Activated naive CD8-positive, alpha-beta T cell treated with anti-CD3 and anti-CD28 coated beads, Interleukin-2, amount 10 ng/mL, durations not matched to agents 7 days and 5 days (primary cell): ENCODE measurements at regions not wholly inside any gene's neighbourhood (a gene's known extent, or its start where the extent isn't known, plus 50 kb on each side); places are given as distances from the start of the nearest gene placed in this dataset.

Experiments used
- ATAC-seq: fragments of 150-1000 bp; cut with Tn5 transposase; one replicate; pipeline ENCODE4 v1.10.0; 2021; ENCODE audit warnings: low read depth, moderate library complexity
- POLR2A ChIA-PET: fragments of 350-600 bp; sonication (Branson Sonifier 250); formaldehyde crosslinking; loops from one replicate; lab custom pipeline; 2021; ENCODE audit warnings: antibody characterized with exemption; lab: Charles Lee
- DNase-seq: peaks from one replicate; pipeline ENCODE4 v3.0.0; 2021
- H3K27ac Mint-ChIP-seq: one replicate; pipeline ENCODE4 v1.8.0; 2022; ENCODE audit warnings: mild to moderate bottlenecking, mixed read lengths
- H3K27me3 Mint-ChIP-seq: one replicate; pipeline ENCODE4 v1.8.0; 2022; ENCODE audit warnings: mild to moderate bottlenecking, moderate library complexity, mixed read lengths
- H3K36me3 Mint-ChIP-seq: one replicate; pipeline ENCODE4 v1.8.0; 2021; ENCODE audit warnings: mild to moderate bottlenecking, mixed read lengths
- H3K4me1 Mint-ChIP-seq: one replicate; pipeline ENCODE4 v1.8.0; 2021; ENCODE audit warnings: mixed read lengths
- H3K4me3 Mint-ChIP-seq: one replicate; pipeline ENCODE4 v1.8.0; 2022; ENCODE audit warnings: mild to moderate bottlenecking, moderate library complexity, mixed read lengths
- H3K9me3 Mint-ChIP-seq: one replicate; pipeline ENCODE4 v1.8.0; 2021; ENCODE audit warnings: mixed read lengths

- Mint-ChIP-seq H3K4me3 (no peak overlapping the region), H3K4me1 (peaks cover 6% of the 10 kb centered on the region), H3K9me3 (no peaks in the 10 kb centered on the region), H3K27ac (no peak overlapping the region), H3K36me3 (peaks cover 44% of the 10 kb centered on the region), H3K27me3 (no peaks in the 10 kb centered on the region)
- POLR2A ChIA-PET = no interaction called here
- ATAC-seq (no peak), DNase-seq (no peak)
Observed at GRCh38 chr6:25094726-25095125, 159.0 kb upstream of the RIPOR2 start.

- DNase-seq = no peak
- ATAC-seq = no peak
- Mint-ChIP-seq H3K4me3 (no peak overlapping the region), H3K9me3 (no peaks in the 10 kb centered on the region), H3K4me1 (peaks cover 2% of the 10 kb centered on the region), H3K36me3 (peaks cover 23% of the 10 kb centered on the region), H3K27me3 (no peaks in the 10 kb centered on the region), H3K27ac (no peak overlapping the region)
- POLR2A ChIA-PET = interaction anchor here (0.7 to 1.5 kb wide), 5 partner anchors 9 to 79 kb away, joined by 3 to 14 read pairs (median 5); no protein-coding TSS in a partner anchor
Observed at GRCh38 chr6:25100288-25100687, 164.5 kb upstream of the RIPOR2 start.

DNA sequence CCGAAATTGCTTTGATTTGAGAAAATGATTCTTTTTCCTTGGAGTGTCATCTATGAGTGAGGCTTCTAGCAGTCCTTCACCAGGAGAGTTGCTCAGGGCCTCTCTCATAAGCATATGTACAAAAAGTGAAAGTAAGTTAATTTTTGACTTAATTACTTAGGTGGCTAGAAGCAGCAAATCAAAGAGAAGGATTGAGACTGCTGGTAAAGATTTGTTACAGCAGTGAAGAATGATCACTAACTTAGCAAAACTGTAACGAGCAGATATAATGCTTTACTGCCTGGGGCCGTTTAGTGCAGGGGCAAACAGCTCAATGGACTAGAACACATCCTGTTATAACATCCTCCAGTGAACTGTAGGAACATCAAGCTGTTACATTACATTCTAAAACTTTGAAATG, 167.8 kb upstream of the RIPOR2 start:
- no peak overlapping the region for H3K4me3 Mint-ChIP-seq
- POLR2A ChIA-PET = no interaction called here

DNA sequence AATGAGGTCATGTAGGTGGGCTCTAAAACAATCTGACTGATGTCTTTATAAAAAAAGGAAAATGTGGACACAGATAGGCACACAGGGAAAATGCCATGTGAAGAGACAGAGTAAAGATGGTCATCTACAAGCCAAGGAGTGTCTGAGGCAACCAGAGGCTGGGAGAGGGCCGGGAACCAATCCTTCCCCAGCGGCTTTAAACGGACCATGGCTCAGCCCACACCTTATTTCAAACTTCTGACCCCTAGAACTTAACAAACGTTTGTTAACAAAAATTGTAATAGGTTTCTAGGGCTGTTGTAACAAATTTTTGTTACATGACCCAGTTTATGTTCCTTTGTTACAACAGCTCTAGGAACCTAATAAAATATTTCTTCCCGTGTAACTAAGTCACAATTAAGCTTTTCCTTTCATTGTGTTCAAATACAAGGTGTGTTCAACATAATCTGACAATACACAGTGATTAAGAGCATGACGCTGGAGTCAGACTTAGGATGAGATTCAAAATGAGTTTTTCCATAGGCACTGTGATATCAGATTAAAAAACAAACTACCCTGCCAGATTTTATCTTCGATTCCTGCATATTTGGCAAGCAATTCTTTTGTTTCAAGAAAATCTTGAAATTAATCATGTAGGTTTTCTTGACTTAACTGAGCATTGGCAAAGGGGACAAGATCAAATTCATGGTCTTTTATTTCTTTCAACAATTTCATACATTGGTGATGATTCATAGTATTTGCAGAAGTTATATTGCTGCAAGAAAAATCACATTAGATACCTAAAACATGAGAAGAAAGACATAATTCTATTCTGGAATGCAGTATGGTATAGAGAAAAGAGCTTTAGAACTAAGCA, 169.5 kb upstream of the RIPOR2 start:
- no peaks in the 10 kb centered on the region for H3K9me3 Mint-ChIP-seq
- no peak for ATAC-seq
- POLR2A ChIA-PET = no interaction called here

More for the DNA sequence above, 167.8 kb upstream of the RIPOR2 start:
- Mint-ChIP-seq H3K36me3 (peaks cover 43% of the 10 kb centered on the region), H3K9me3 (no peaks in the 10 kb centered on the region), H3K27ac (no peak overlapping the region), H3K4me1 (no peaks in the 10 kb centered on the region), H3K27me3 (no peaks in the 10 kb centered on the region)
- DNase-seq (no peak), ATAC-seq (no peak)

DNA sequence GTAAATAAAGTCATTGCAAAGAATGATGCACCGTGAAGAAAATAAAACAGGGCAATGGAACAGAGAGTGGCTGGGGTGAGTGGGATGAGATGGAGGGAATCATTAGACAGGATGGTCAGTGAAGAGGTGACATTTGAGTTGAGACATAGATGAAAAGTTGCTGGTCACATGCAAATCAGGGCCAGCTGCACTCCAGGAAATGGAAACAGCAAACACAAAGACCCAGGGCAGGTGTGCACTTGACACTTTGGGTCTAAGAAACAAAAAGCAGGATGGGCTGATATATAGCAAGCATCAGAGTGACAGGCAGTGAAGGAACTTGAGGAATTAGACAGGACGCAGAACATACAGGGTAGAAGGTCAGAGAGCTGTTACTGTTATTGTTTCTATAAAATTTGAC, 171.5 kb upstream of the RIPOR2 start:
- ATAC-seq = no peak
- no peaks in the 10 kb centered on the region for H3K27me3 Mint-ChIP-seq
- H3K9me3 Mint-ChIP-seq = no peaks in the 10 kb centered on the region
- no peak overlapping the region for H3K27ac Mint-ChIP-seq
- no peak for DNase-seq
- peaks cover 51% of the 10 kb centered on the region for H3K36me3 Mint-ChIP-seq
- no peak overlapping the region for H3K4me3 Mint-ChIP-seq
- no peaks in the 10 kb centered on the region for H3K4me1 Mint-ChIP-seq
- POLR2A ChIA-PET = no interaction called here

More for the DNA sequence above, 169.5 kb upstream of the RIPOR2 start:
- no peaks in the 10 kb centered on the region for H3K4me1 Mint-ChIP-seq
- H3K4me3 Mint-ChIP-seq = no peak overlapping the region
- no peak overlapping the region for H3K27ac Mint-ChIP-seq
- no peaks in the 10 kb centered on the region for H3K27me3 Mint-ChIP-seq
- DNase-seq = no peak
- H3K36me3 Mint-ChIP-seq = peaks cover 45% of the 10 kb centered on the region

DNA sequence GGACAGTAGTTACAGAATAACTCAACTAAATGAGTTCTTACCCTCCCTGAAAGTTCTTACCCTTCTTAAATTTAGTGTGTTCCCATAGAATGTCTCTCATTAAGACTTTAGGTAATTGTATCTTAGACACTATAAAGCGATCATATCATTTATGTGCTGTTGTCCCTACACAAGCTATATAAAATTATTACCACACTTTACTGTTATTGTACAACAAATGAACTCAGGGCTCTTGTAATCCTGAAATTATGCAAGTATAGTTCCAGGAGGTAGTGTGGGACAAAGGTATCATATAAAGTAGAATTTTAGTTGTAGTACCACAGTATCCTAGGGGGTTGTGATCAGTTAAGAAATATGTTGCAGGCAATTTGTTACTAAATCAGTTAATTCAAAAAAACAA, 167.4 kb upstream of the CARMIL1 start:
- ATAC-seq = no peak
- no peak for DNase-seq
- POLR2A ChIA-PET = no interaction called here
- no peaks in the 10 kb centered on the region for H3K27me3 Mint-ChIP-seq
- no peaks in the 10 kb centered on the region for H3K9me3 Mint-ChIP-seq
- H3K4me1 Mint-ChIP-seq = peaks cover 2% of the 10 kb centered on the region
- H3K4me3 Mint-ChIP-seq = no peak overlapping the region
- H3K36me3 Mint-ChIP-seq = peaks cover 53% of the 10 kb centered on the region
- H3K27ac Mint-ChIP-seq = no peak overlapping the region

DNA sequence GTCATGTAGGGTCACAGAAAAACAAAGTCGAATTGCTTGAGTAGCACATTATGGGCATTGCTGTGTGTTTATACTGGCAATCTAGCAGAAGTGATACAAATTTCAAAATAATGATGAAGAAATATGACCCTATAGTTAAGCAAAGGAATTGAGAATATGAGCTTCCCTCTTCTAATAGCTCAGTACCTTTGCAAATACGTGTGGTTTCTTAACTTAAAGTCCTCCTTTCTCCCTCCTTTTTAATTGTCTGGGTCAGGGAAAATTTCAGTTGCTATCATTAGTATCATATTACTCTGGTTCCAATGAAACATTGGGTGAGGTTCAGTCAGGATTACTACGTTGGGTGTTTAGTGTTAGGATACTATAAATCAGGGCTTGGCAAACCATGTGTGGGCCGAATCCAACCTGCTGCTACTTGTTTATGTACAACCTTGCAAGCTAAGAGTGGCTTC, 166.8 kb upstream of the CARMIL1 start:
- POLR2A ChIA-PET = no interaction called here
- no peak for DNase-seq
- Mint-ChIP-seq H3K9me3 (no peaks in the 10 kb centered on the region), H3K27ac (no peak overlapping the region), H3K4me1 (peaks cover 2% of the 10 kb centered on the region), H3K27me3 (no peaks in the 10 kb centered on the region), H3K4me3 (no peak overlapping the region), H3K36me3 (peaks cover 48% of the 10 kb centered on the region)
- ATAC-seq = no peak

- Mint-ChIP-seq H3K36me3 (peaks cover 48% of the 10 kb centered on the region), H3K4me1 (peaks cover 8% of the 10 kb centered on the region), H3K27me3 (no peaks in the 10 kb centered on the region), H3K27ac (no peak overlapping the region), H3K4me3 (no peak overlapping the region), H3K9me3 (no peaks in the 10 kb centered on the region)
- ATAC-seq (no peak), DNase-seq (no peak)
- POLR2A ChIA-PET = no interaction called here
Observed at GRCh38 chr6:25113436-25113835, 165.7 kb upstream of the CARMIL1 start.

GRCh38 chr6:25118038-25118437, 161.1 kb upstream of the CARMIL1 start:
- no peak overlapping the region for H3K27ac Mint-ChIP-seq
- POLR2A ChIA-PET = interaction anchor here (0.7 kb wide), 1 partner anchor 20 kb away, joined by 3 read pairs; no protein-coding TSS in a partner anchor
- H3K27me3 Mint-ChIP-seq = no peaks in the 10 kb centered on the region
- H3K36me3 Mint-ChIP-seq = peaks cover 52% of the 10 kb centered on the region
- peaks cover 22% of the 10 kb centered on the region for H3K4me1 Mint-ChIP-seq
- no peak for ATAC-seq
- H3K9me3 Mint-ChIP-seq = no peaks in the 10 kb centered on the region
- DNase-seq = no peak
- H3K4me3 Mint-ChIP-seq = no peak overlapping the region

DNA sequence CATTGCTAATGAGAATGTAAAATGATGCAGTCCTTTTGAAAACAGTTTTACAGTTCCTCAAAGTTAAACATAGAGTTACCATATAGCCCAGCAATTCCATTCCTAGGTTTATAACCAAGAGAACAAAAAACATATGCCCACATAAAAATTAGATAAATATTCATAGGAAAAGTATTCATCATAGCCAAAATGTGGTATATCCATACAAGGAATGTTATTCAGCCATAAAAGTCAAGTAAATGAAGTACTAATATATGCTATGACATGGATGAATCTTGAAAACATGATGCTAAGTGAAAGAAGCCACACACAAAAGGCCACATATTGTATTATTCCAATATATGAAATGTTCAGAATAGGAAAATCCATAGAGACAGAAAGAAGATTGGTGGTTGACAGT, 158.0 kb upstream of the CARMIL1 start:
- no peaks in the 10 kb centered on the region for H3K27me3 Mint-ChIP-seq
- peaks cover 70% of the 10 kb centered on the region for H3K36me3 Mint-ChIP-seq
- H3K27ac Mint-ChIP-seq = no peak overlapping the region
- no peak for DNase-seq
- no peak for ATAC-seq
- no peak overlapping the region for H3K4me3 Mint-ChIP-seq
- peaks cover 1% of the 10 kb centered on the region for H3K9me3 Mint-ChIP-seq
- POLR2A ChIA-PET = no interaction called here
- peaks cover 29% of the 10 kb centered on the region for H3K4me1 Mint-ChIP-seq

DNA sequence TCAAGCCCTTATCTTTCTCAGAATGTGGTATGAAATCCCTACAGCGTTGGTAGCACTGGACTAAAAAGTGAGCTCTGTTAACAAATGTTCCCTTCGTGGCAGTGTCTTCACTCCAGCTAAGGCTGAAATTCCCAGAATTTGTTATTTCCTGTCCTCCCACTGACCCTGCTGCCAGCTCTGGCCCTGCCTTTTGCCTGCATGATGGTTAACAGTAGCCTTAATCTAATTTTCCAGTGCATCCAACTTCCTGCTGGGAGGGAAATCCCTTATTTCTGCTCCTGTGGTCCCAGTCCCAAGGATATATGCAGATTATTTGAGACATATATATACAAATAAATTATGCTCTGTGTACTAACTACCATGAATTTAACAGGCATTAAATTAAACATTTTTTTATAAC, 157.2 kb upstream of the CARMIL1 start:
- H3K9me3 Mint-ChIP-seq = peaks cover 1% of the 10 kb centered on the region
- DNase-seq (no peak), ATAC-seq (no peak)
- POLR2A ChIA-PET = no interaction called here
- H3K4me3 Mint-ChIP-seq = no peak overlapping the region
- peaks cover 71% of the 10 kb centered on the region for H3K36me3 Mint-ChIP-seq
- H3K27ac Mint-ChIP-seq = no peak overlapping the region
- H3K4me1 Mint-ChIP-seq = peaks cover 30% of the 10 kb centered on the region
- no peaks in the 10 kb centered on the region for H3K27me3 Mint-ChIP-seq

GRCh38 chr6:25122622-25123237, 156.4 kb upstream of the CARMIL1 start:
- H3K4me1 Mint-ChIP-seq = peaks cover 30% of the 10 kb centered on the region
- no peak overlapping the region for H3K27ac Mint-ChIP-seq
- H3K27me3 Mint-ChIP-seq = no peaks in the 10 kb centered on the region
- H3K36me3 Mint-ChIP-seq = peaks cover 74% of the 10 kb centered on the region
- no peak overlapping the region for H3K4me3 Mint-ChIP-seq
- ATAC-seq = no peak
- H3K9me3 Mint-ChIP-seq = peaks cover 1% of the 10 kb centered on the region
- no peak for DNase-seq
- POLR2A ChIA-PET = interaction anchor here (1.0 to 1.7 kb wide), 2 partner anchors 9 to 13 kb away, joined by 3 to 4 read pairs; no protein-coding TSS in a partner anchor

GRCh38 chr6:25124216-25124715, 154.9 kb upstream of the CARMIL1 start:
- peaks cover 27% of the 10 kb centered on the region for H3K4me1 Mint-ChIP-seq

More at GRCh38 chr6:25124216-25124715, 154.9 kb upstream of the CARMIL1 start:
- peaks cover 1% of the 10 kb centered on the region for H3K9me3 Mint-ChIP-seq
- H3K27ac Mint-ChIP-seq = no peak overlapping the region
- POLR2A ChIA-PET = no interaction called here
- no peaks in the 10 kb centered on the region for H3K27me3 Mint-ChIP-seq
- ATAC-seq (no peak), DNase-seq (no peak)
- no peak overlapping the region for H3K4me3 Mint-ChIP-seq
- peaks cover 75% of the 10 kb centered on the region for H3K36me3 Mint-ChIP-seq
